MM.1S (cell line): ENCODE measurements at regions not wholly inside any gene's neighbourhood (a gene's known extent, or its start where the extent isn't known, plus 50 kb on each side); places are given as distances from the start of the nearest gene placed in this dataset.

Experiments used
- DNase-seq: peaks from one replicate; pipeline ENCODE4 v3.0.0-alpha.2; 2015
- H2AFZ ChIP-seq: fragments of 300-600 bp; sonication (generic); 2 replicates; pipeline ENCODE4 v1.6.0; 2016; ENCODE audit warnings: antibody characterized with exemption, low read length
- H3F3A ChIP-seq: fragments of 300-600 bp; sonication (generic); 2 replicates; pipeline ENCODE4 v1.6.1; 2016; ENCODE audit warnings: mild to moderate bottlenecking, antibody characterized with exemption, low read length, moderate library complexity, mixed read lengths; ENCODE audit not compliant: insufficient read depth
- H3K27ac ChIP-seq: fragments of 300-600 bp; sonication (generic); 2 replicates; pipeline ENCODE4 v1.5.1; 2016; ENCODE audit warnings: mild to moderate bottlenecking, low read length
- H3K27me3 ChIP-seq: fragments of 300-600 bp; sonication (generic); replicated peaks from 2 replicates; pipeline ENCODE4 v1.6.0; 2016; ENCODE audit warnings: low read length; ENCODE audit not compliant: insufficient read depth
- H3K36me3 ChIP-seq: fragments of 300-600 bp; sonication (generic); replicated peaks from 2 replicates; pipeline ENCODE4 v1.6.1; 2016; ENCODE audit warnings: mild to moderate bottlenecking, low read length, mixed read lengths; ENCODE audit not compliant: insufficient read depth
- H3K4me1 ChIP-seq: fragments of 300-600 bp; sonication (generic); 2 replicates; pipeline ENCODE4 v1.6.1; 2016; ENCODE audit warnings: low read length, mixed read lengths
- H3K4me2 ChIP-seq: fragments of 300-600 bp; sonication (generic); 2 replicates; pipeline ENCODE4 v1.6.0; 2016; ENCODE audit warnings: low read depth, low read length
- H3K4me3 ChIP-seq: fragments of 300-600 bp; sonication (generic); 2 replicates; pipeline ENCODE4 v1.5.1; 2016; ENCODE audit warnings: low read length, mixed read lengths
- H3K79me2 ChIP-seq: fragments of 300-600 bp; sonication (generic); 2 replicates; pipeline ENCODE4 v1.6.1; 2016; ENCODE audit warnings: mixed run types, low read length, mixed read lengths
- H3K9ac ChIP-seq: fragments of 300-600 bp; sonication (generic); 2 replicates; pipeline ENCODE4 v1.6.1; 2016; ENCODE audit warnings: low read length, mixed read lengths
- H3K9me2 ChIP-seq: fragments of 300-600 bp; sonication (generic); replicated peaks from 2 replicates; pipeline ENCODE4 v1.6.1; 2016; ENCODE audit warnings: mild to moderate bottlenecking, low read length, mixed read lengths; ENCODE audit not compliant: insufficient read depth
- H3K9me3 ChIP-seq: fragments of 300-600 bp; sonication (generic); replicated peaks from 2 replicates; pipeline ENCODE4 v1.6.1; 2016; ENCODE audit warnings: mild to moderate bottlenecking, low read length, mixed read lengths; ENCODE audit not compliant: insufficient read depth
- H4K20me1 ChIP-seq: fragments of 300-600 bp; sonication (generic); 2 replicates; pipeline ENCODE4 v1.6.1; 2016; ENCODE audit warnings: mild to moderate bottlenecking, low read length, moderate library complexity, mixed read lengths; ENCODE audit not compliant: insufficient read depth
- CTCF ChIP-seq: fragments of 300-600 bp; sonication (generic); IDR thresholded peaks from 2 replicates; pipeline ENCODE4 v1.5.1; 2016; ENCODE audit warnings: antibody characterized with exemption, low read length, mixed read lengths
- EZH2 ChIP-seq: fragments of 300-600 bp; sonication (generic); optimal IDR thresholded peaks from 2 replicates; pipeline ENCODE3; 2017; ENCODE audit warnings: low read depth, mild to moderate bottlenecking, antibody characterized with exemption, low read length, mixed read lengths
- EZH2phosphoT487 ChIP-seq: fragments of 300-600 bp; sonication (generic); IDR thresholded peaks from 2 replicates; pipeline ENCODE4 v1.6.1; 2018; ENCODE audit warnings: antibody characterized with exemption, low read length

GRCh38 chr10:125283836-125284614, 123.7 kb upstream of the CTBP2 start:
- Histone ChIP-seq H3F3A (no peaks in the 10 kb centered on the region), H3K36me3 (no peaks in the 10 kb centered on the region), H3K27ac (no peak overlapping the region), H3K27me3 (no peaks in the 10 kb centered on the region), H3K4me3 (no peak overlapping the region), H3K9ac (no peak overlapping the region), H2AFZ (no peak overlapping the region), H3K4me2 (no peak overlapping the region), H3K4me1 (no peaks in the 10 kb centered on the region), H3K79me2 (no peaks in the 10 kb centered on the region), H4K20me1 (no peaks in the 10 kb centered on the region), H3K9me2 (no peaks in the 10 kb centered on the region), H3K9me3 (no peaks in the 10 kb centered on the region)
- no peak for TF ChIP-seq CTCF
- TF ChIP-seq EZH2 = no peak
- no peak for TF ChIP-seq EZH2phosphoT487
- no peak for DNase-seq

- Histone ChIP-seq H2AFZ (no peak overlapping the region), H3K9me3 (no peaks in the 10 kb centered on the region), H4K20me1 (no peaks in the 10 kb centered on the region), H3K27me3 (no peaks in the 10 kb centered on the region), H3F3A (no peaks in the 10 kb centered on the region), H3K9ac (no peak overlapping the region), H3K79me2 (no peaks in the 10 kb centered on the region), H3K4me1 (no peaks in the 10 kb centered on the region), H3K27ac (no peak overlapping the region), H3K36me3 (no peaks in the 10 kb centered on the region), H3K4me2 (no peak overlapping the region), H3K4me3 (no peak overlapping the region), H3K9me2 (no peaks in the 10 kb centered on the region)
- no peak for DNase-seq
- TF ChIP-seq EZH2phosphoT487 = no peak
- no peak for TF ChIP-seq CTCF
- TF ChIP-seq EZH2 = no peak
Measured at GRCh38 chr10:125283191-125283835, 123.0 kb upstream of the CTBP2 start.

GRCh38 chr10:125281091-125281490, 120.7 kb upstream of the CTBP2 start:
- no peak overlapping the region for H2AFZ ChIP-seq
- H4K20me1 ChIP-seq = no peaks in the 10 kb centered on the region
- H3K4me1 ChIP-seq = no peaks in the 10 kb centered on the region
- H3K9ac ChIP-seq = no peak overlapping the region
- no peak overlapping the region for H3K27ac ChIP-seq
- no peaks in the 10 kb centered on the region for H3F3A ChIP-seq
- no peak overlapping the region for H3K4me3 ChIP-seq
- no peaks in the 10 kb centered on the region for H3K27me3 ChIP-seq
- DNase-seq = no peak
- no peak for TF ChIP-seq EZH2
- TF ChIP-seq EZH2phosphoT487 = no peak
- no peak for TF ChIP-seq CTCF
- no peak overlapping the region for H3K4me2 ChIP-seq
- H3K9me2 ChIP-seq = no peaks in the 10 kb centered on the region
- H3K79me2 ChIP-seq = no peaks in the 10 kb centered on the region
- H3K9me3 ChIP-seq = no peaks in the 10 kb centered on the region
- no peaks in the 10 kb centered on the region for H3K36me3 ChIP-seq
